GM12878 (cell line): ENCODE measurements at regions not wholly inside any gene's neighbourhood (a gene's known extent, or its start where the extent isn't known, plus 50 kb on each side); places are given as distances from the start of the nearest gene placed in this dataset.

Source experiments
- ATAC-seq: fragments of 200-7000 bp; cut with Tn5 transposase; 3 replicates; pipeline ENCODE4 v1.9.1; 2020; ENCODE audit warnings: mild to moderate bottlenecking, moderate library complexity
- BruUV-seq: library from RNA; stranded (reverse); fragments of 400-500 nt; replicated peaks from 2 replicates; lab custom pipeline; 2021; lab: Mats Ljungman, UMichigan
- CTCF ChIA-PET: fragments of 300-600 bp; sonication (Branson Sonifier 250); formaldehyde crosslinking; extraction: SDS; loops from one replicate; lab custom pipeline; 2021; ENCODE audit warnings: inconsistent platforms; lab: Yijun Ruan, JAX
- POLR2A ChIA-PET: fragments of 350-600 bp; formaldehyde crosslinking; extraction: SDS; loops from one replicate; lab custom pipeline; 2021; ENCODE audit warnings: inconsistent platforms; lab: Charles Lee
- RAD21 ChIA-PET: fragments of 300-600 bp; sonication (Branson Sonifier 250); formaldehyde crosslinking; loops from one replicate; lab custom pipeline; 2023; ENCODE audit warnings: antibody characterized with exemption; ENCODE audit not compliant: unreplicated experiment; lab: Charles Lee
- SMC1A ChIA-PET: fragments of 300-600 bp; sonication (Branson Sonifier 250); formaldehyde crosslinking; loops from one replicate; lab custom pipeline; 2023; ENCODE audit not compliant: unreplicated experiment, uncharacterized antibody; lab: Charles Lee
- DNase-seq: peaks from one replicate; pipeline ENCODE4 v3.0.0-alpha.2; 2011; ENCODE audit warnings: low read depth, low spot score
- FAIRE-seq: peaks from 3 replicates; lab custom pipeline; 2011; peaks lifted over from hg19 to GRCh38; lab: Jason Lieb, UNC
- H2AFZ ChIP-seq: 2 replicates; pipeline ENCODE4 v1.6.0; 2011; ENCODE audit warnings: low read depth, low read length, control low read depth; ENCODE audit not compliant: control insufficient read depth
- H3K27ac ChIP-seq: 2 replicates; pipeline ENCODE4 v1.5.1; 2011; ENCODE audit warnings: control low read depth; ENCODE audit not compliant: control insufficient read depth, insufficient read depth
- H3K27me3 ChIP-seq, 2 experiments: replicated peaks in 1 of 2; 2 replicates each; pipeline versions ENCODE4 v1.6.0 to v1.6.1; 2011; ENCODE audit warnings: low read length in 1 of 2; ENCODE audit not compliant: control insufficient read depth in 2 of 2, insufficient read depth in 2 of 2
- H3K36me3 ChIP-seq, 2 experiments: 2 replicates each; pipeline ENCODE4 v1.5.1; 2011; ENCODE audit warnings: low read length in 1 of 2; ENCODE audit not compliant: control insufficient read depth in 2 of 2, insufficient read depth in 2 of 2
- H3K4me1 ChIP-seq: 2 replicates; pipeline ENCODE4 v1.6.1; 2011; ENCODE audit warnings: mild to moderate bottlenecking, low read length, moderate library complexity, mixed read lengths; ENCODE audit not compliant: control insufficient read depth, insufficient read depth
- H3K4me2 ChIP-seq: 2 replicates; pipeline ENCODE4 v1.6.0; 2011; ENCODE audit warnings: control low read depth; ENCODE audit not compliant: control insufficient read depth, insufficient read depth
- H3K4me3 ChIP-seq: fragments of 200-600 bp; sonication (generic); 2 replicates; pipeline ENCODE4 v1.5.1; 2016
- H3K79me2 ChIP-seq: 2 replicates; pipeline ENCODE4 v1.6.0; 2011; ENCODE audit warnings: low read length; ENCODE audit not compliant: control insufficient read depth, insufficient read depth
- H3K9ac ChIP-seq: 2 replicates; pipeline ENCODE4 v1.8.0; 2011; ENCODE audit warnings: low read length, control low read depth, mixed read lengths; ENCODE audit not compliant: control insufficient read depth, insufficient read depth
- H3K9me3 ChIP-seq: replicated peaks from 3 replicates; pipeline ENCODE4 v1.5.1; 2011; ENCODE audit warnings: mild to moderate bottlenecking, low read length; ENCODE audit not compliant: control insufficient read depth, insufficient read depth
- H4K20me1 ChIP-seq: 2 replicates; pipeline ENCODE4 v1.6.0; 2011; ENCODE audit not compliant: control insufficient read depth, insufficient read depth
- E2F8 ChIP-seq: fragments of 450-650 bp; IDR thresholded peaks from 2 replicates; pipeline ENCODE4 v1.6.1; 2018; ENCODE audit warnings: mild to moderate bottlenecking, low read depth, moderate library complexity; ENCODE audit not compliant: partially characterized antibody
- EGR1 ChIP-seq, 2 experiments: IDR thresholded peaks; 1 replicate in 1 of 2; 2 replicates in 1 of 2; pipeline ENCODE4 v1.6.1; 2011 to 2012; ENCODE audit warnings: low read depth in 2 of 2, low read length in 2 of 2, borderline replicate concordance in 1 of 2, mild to moderate bottlenecking in 1 of 2, moderate library complexity in 1 of 2
- FOXK2 ChIP-seq: fragments of 450-650 bp; IDR thresholded peaks from 2 replicates; pipeline ENCODE4 v1.6.1; 2017; ENCODE audit warnings: mild to moderate bottlenecking, moderate library complexity
- HSF1 ChIP-seq: fragments of 150-350 bp; IDR thresholded peaks from 2 replicates; pipeline ENCODE4 v1.6.1; 2014; ENCODE audit warnings: mild to moderate bottlenecking, low read depth, low read length
- IRF5 ChIP-seq: fragments of 450-650 bp; IDR thresholded peaks from 2 replicates; pipeline ENCODE4 v1.6.1; 2017; ENCODE audit warnings: borderline replicate concordance
- NFYB ChIP-seq: IDR thresholded peaks from 2 replicates; pipeline ENCODE4 v1.6.1; 2011; ENCODE audit warnings: low read depth, mild to moderate bottlenecking, low read length, improper control_type of control experiment, moderate library complexity; ENCODE audit not compliant: insufficient read depth
- RCOR1 ChIP-seq: conservative IDR thresholded peaks from 2 replicates; pipeline ENCODE4 v1.6.1; 2012; ENCODE audit warnings: low read depth, low read length, improper control_type of control experiment
- SREBF1 ChIP-seq: IDR thresholded peaks from 2 replicates; pipeline ENCODE4 v1.6.1; 2012; ENCODE audit warnings: mild to moderate bottlenecking, low read length
- SUPT20H ChIP-seq: IDR thresholded peaks from 2 replicates; pipeline ENCODE4 v1.6.1; 2011; ENCODE audit warnings: low read depth, mild to moderate bottlenecking, low read length, moderate library complexity, borderline replicate concordance; ENCODE audit not compliant: control insufficient read depth
- USF2 ChIP-seq: IDR thresholded peaks from 2 replicates; pipeline ENCODE4 v1.6.1; 2011; ENCODE audit warnings: low read depth, low read length, improper control_type of control experiment, borderline replicate concordance
- YY1 ChIP-seq: IDR thresholded peaks from 2 replicates; pipeline ENCODE4 v1.6.1; 2011; ENCODE audit warnings: low read depth, mild to moderate bottlenecking, low read length
- ZNF217 ChIP-seq: fragments of 450-650 bp; IDR thresholded peaks from 2 replicates; pipeline ENCODE4 v1.6.1; 2017; ENCODE audit warnings: antibody characterized with exemption, mild to moderate bottlenecking
- WGBS: methylation state at CpG from one replicate; pipeline ENCODE4 v1.1.6; 2016; ENCODE audit warnings: low lambda C conversion rate; ENCODE audit not compliant: insufficient replicate concordance, insufficient coverage; ENCODE audit errors: missing lambda C conversion rate; 5-methylcytosine and 5-hydroxymethylcytosine counted together
- in situ Hi-C: fragments of 300-500 bp; cut with MboI; formaldehyde crosslinking; loops from 9 replicates; pipeline ENCODE4 v1.14.3; 2018; ENCODE audit warnings: mixed read lengths
- intact Hi-C: fragments of 100-400 bp; cut with micrococcal nuclease; formaldehyde crosslinking; loops from one replicate; pipeline ENCODE4 v1.14.2; 2022; ENCODE audit not compliant: unreplicated experiment

GRCh38 chr1:188365874-188366273 is 1537.1 kb downstream of the PLA2G4A start:
- Histone ChIP-seq H3K9ac (no peak overlapping the region), H3K36me3 (no peaks in the 10 kb centered on the region), H3K27me3 (no peaks in the 10 kb centered on the region), H3K4me2 (no peak overlapping the region), H3K9me3 (no peaks in the 10 kb centered on the region), H3K4me1 (no peaks in the 10 kb centered on the region), H3K79me2 (no peaks in the 10 kb centered on the region), H3K4me3 (no peak overlapping the region), H2AFZ (no peak overlapping the region), H3K27ac (no peak overlapping the region), H4K20me1 (no peaks in the 10 kb centered on the region)
- ChIA-PET CTCF (no interaction called here), RAD21 (no interaction called here), POLR2A (no interaction called here), SMC1A (no interaction called here)
- DNase-seq = no peak
- BruUV-seq = no TSS peak
- in situ Hi-C loops = no loop called here
- intact Hi-C loops = no loop called here
- no peak for FAIRE-seq
- TF ChIP-seq HSF1 (no peak), USF2 (no peak), IRF5 (no peak)
- ATAC-seq = no peak

GRCh38 chr1:188367661-188368060 is 1538.9 kb downstream of the PLA2G4A start:
- in situ Hi-C loops (no loop called here), intact Hi-C loops (no loop called here)
- ChIA-PET RAD21 (no interaction called here), CTCF (interaction anchor here (1.4 kb wide), 1 partner anchor 439 kb away, joined by 4 read pairs; no protein-coding TSS in a partner anchor), SMC1A (interaction anchor here (0.8 kb wide), 1 partner anchor 15 kb away, joined by 3 read pairs; no protein-coding TSS in a partner anchor), POLR2A (no interaction called here)
- FAIRE-seq (no peak), ATAC-seq (0 out of 3 replicates have a peak, but pooled peaks have one; percentile 19), DNase-seq (no peak)
- H3K27ac ChIP-seq = no peak overlapping the region
- no peaks in the 10 kb centered on the region for H3K36me3 ChIP-seq
- H3K79me2 ChIP-seq = no peaks in the 10 kb centered on the region
- no peaks in the 10 kb centered on the region for H3K27me3 ChIP-seq
- H2AFZ ChIP-seq = no peak overlapping the region
- H3K4me3 ChIP-seq = no peak overlapping the region
- H3K4me2 ChIP-seq = no peak overlapping the region
- no peak overlapping the region for H3K9ac ChIP-seq
- 3% methylated on average over 2 of the region's 2 CpGs for WGBS
- no peaks in the 10 kb centered on the region for H4K20me1 ChIP-seq
- H3K4me1 ChIP-seq = no peaks in the 10 kb centered on the region
- H3K9me3 ChIP-seq = no peaks in the 10 kb centered on the region
- no TSS peak for BruUV-seq
- no peak for TF ChIP-seq SREBF1
- no peak for TF ChIP-seq FOXK2
- TF ChIP-seq YY1 = no peak
- no peak for TF ChIP-seq NFYB
- no peak for TF ChIP-seq SUPT20H
- TF ChIP-seq EGR1 (IDR thresholded peaks at IDR 0.05; ENCODE audit: borderline replicate concordance in 1 of 2, low read depth in 2 of 2, low read length in 2 of 2) = no peak
- TF ChIP-seq RCOR1 = no peak
- no peak for TF ChIP-seq ZNF217
- no peak for TF ChIP-seq E2F8
